Pancreas (tissue), 10 donors: ENCODE measurements at regions not wholly inside any gene's neighbourhood (a gene's known extent, or its start where the extent isn't known, plus 50 kb on each side); places are given as distances from the start of the nearest gene placed in this dataset.
A peak's percentile ranks its signal among the peaks of the same experiment; 100 is the strongest.

ENCODE experiments used
- ATAC-seq, 4 donors: fragments of 200-7000 bp; cut with Tn5 transposase; one replicate each; pipeline versions ENCODE4 v1.8.0 to v1.9.1; 2020; ENCODE audit warnings: mild to moderate bottlenecking in 4 of 4, moderate library complexity in 4 of 4
- DNase-seq, 6 donors: peaks; one replicate each; pipeline ENCODE4 v3.0.0-alpha.2; 2020
- FAIRE-seq: peaks from 2 replicates; lab custom pipeline; 2012; peaks lifted over from hg19 to GRCh38; lab: Jason Lieb, UNC
- H3K27ac ChIP-seq, 4 donors: fragments of 200-600 bp; sonication (generic); 1 replicate in 3 of 4; 2 replicates in 1 of 4; pipeline versions ENCODE4 v1.5.0 to v1.8.0; 2020
- H3K27me3 ChIP-seq, 4 donors: fragments of 200-600 bp; one replicate each; pipeline ENCODE4 v1.8.0; 2021
- H3K36me3 ChIP-seq, 3 donors: fragments of 200-600 bp; sonication (generic) in 1 of 3; one replicate each; pipeline versions ENCODE4 v1.5.0 to v1.8.0; 2020 to 2021
- H3K4me1 ChIP-seq, 3 donors: fragments of 200-600 bp; one replicate each; pipeline ENCODE4 v1.8.0; 2021
- H3K4me3 ChIP-seq, 4 donors: fragments of 200-600 bp; sonication (generic) in 2 of 4; one replicate each; pipeline versions ENCODE4 v1.5.0 to v1.8.0; 2020 to 2021
- H3K9me3 ChIP-seq, 4 donors: fragments of 200-600 bp; one replicate each; pipeline ENCODE4 v1.8.0; 2021
- whole genome bisulfite sequencing, 2 donors: extraction: QIAGEN DNeasy Blood & Tissue Kit; methylation state at CpG; one replicate each; pipeline ENCODE4 v1.1.7; 2013; 5-methylcytosine and 5-hydroxymethylcytosine counted together
- intact Hi-C, 3 donors: fragments of 100-400 bp; cut with DNase I; formaldehyde crosslinking; loops; one replicate each; pipeline versions ENCODE4 v1.11.1 to v1.14.2; 2022
- TF ChIP-seq, protein P1 (sequence below), 4 donors: fragments of 200-600 bp; sonication (generic) in 3 of 4; IDR thresholded peaks; one replicate each; pipeline versions ENCODE4 v1.5.0 to v1.8.0; 2021; ENCODE audit warnings: antibody characterized with exemption in 4 of 4
- donor health status: healthy with polysubstance abuse.
- donor health status: DM: no; HTN: no; CAD: no; lungs with moderate emphysema.
- donor health status: DM: no; HTN: no; CAD: no.
- donor health status: control.
- donor health status: control.
- donor health status: Bipolar disorder and iron deficiency.
- donor health status: DM: yes; HTN: yes; CAD: no.
- donor health status: DM: no; HTN: no; CAD: no.
- donor health status: DM: no; HTN: no; CAD: no.
- donor health status: DM: yes; HTN: yes; CAD: no.

- Histone ChIP-seq H3K9me3 (no peaks in the 10 kb centered on the region), H3K4me3 (no peak overlapping the region), H3K27me3 (no peaks in the 10 kb centered on the region), H3K4me1 (peaks cover 36 to 54% (median 42%) of the 10 kb centered on the region in 3 donors), H3K36me3 (no peaks in the 10 kb centered on the region), H3K27ac (no peak overlapping the region)
- DNase-seq (no peak), ATAC-seq (no peak), FAIRE-seq (no peak)
- intact Hi-C loops: no loop called here
- TF ChIP-seq, protein P1, sequence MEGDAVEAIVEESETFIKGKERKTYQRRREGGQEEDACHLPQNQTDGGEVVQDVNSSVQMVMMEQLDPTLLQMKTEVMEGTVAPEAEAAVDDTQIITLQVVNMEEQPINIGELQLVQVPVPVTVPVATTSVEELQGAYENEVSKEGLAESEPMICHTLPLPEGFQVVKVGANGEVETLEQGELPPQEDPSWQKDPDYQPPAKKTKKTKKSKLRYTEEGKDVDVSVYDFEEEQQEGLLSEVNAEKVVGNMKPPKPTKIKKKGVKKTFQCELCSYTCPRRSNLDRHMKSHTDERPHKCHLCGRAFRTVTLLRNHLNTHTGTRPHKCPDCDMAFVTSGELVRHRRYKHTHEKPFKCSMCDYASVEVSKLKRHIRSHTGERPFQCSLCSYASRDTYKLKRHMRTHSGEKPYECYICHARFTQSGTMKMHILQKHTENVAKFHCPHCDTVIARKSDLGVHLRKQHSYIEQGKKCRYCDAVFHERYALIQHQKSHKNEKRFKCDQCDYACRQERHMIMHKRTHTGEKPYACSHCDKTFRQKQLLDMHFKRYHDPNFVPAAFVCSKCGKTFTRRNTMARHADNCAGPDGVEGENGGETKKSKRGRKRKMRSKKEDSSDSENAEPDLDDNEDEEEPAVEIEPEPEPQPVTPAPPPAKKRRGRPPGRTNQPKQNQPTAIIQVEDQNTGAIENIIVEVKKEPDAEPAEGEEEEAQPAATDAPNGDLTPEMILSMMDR (IDR thresholded peaks at IDR 0.05): no peak
- WGBS, 2 donors: 72 to 77% methylated on average over 4 of the region's 4 CpGs
Measured at GRCh38 chr11:129319751-129320150, 55.9 kb upstream of the BARX2 start.

DNA sequence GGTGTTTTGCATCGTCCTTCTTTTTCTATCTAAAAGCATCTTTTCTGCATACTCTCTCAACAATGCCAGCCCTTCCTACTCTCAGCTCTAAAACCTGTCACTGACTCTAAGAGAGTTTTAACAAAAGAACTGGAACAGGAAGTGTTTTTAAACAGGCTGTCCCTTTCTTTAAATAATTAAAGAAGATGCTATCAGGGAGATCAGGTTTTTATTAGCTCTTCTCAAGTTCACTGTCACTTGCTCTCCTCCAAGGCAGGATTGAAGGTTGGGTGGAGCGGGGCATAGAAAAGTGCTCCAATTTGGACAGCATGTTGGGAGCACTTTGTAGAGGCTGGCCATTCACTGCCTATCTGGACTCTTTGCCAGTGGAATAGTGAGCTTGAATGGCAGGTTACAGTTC lies 56.4 kb upstream of the BARX2 start:
- FAIRE-seq: no peak
- 91 to 94% methylated on average over 2 of the region's 2 CpGs for WGBS, 2 donors
- H3K27ac ChIP-seq: no peak overlapping the region

DNA sequence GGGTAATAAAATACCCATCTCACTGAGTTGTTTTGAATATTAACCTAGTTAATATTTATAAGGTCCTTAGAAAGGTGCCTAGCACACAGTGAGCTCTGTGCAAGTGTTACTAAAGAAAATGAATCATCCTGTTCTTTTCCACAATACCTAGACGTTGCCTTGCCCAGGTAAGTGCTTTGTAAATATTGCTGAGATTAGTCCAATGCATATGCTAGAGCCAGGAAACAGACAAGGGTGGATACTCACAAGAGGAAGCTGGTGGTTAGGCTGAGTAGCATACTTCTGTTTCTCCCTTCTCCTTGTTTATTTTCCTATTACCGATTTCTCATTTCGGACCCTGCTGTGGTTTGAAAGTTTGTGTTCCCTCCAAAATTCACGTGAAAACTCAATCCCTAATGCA lies 58.1 kb upstream of the BARX2 start:
- H3K36me3 ChIP-seq: no peaks in the 10 kb centered on the region
- ATAC-seq (peak; percentile 51 to 62 (median 56)), FAIRE-seq (no peak), DNase-seq (peak in 1 of 6 donors; percentile 25)
- H3K9me3 ChIP-seq: no peaks in the 10 kb centered on the region
- peaks cover 18 to 44% (median 40%) of the 10 kb centered on the region in 3 donors for H3K4me1 ChIP-seq
- intact Hi-C loops: no loop called here
- TF ChIP-seq, protein P1 (IDR thresholded peaks at IDR 0.05): no peak
- peak overlapping the region in 3 of 4 donors; percentile 27 to 83 (median 55) for H3K27ac ChIP-seq
- no peaks in the 10 kb centered on the region for H3K27me3 ChIP-seq
- no peak overlapping the region for H3K4me3 ChIP-seq
- 42 to 43% methylated on average over 4 of the region's 4 CpGs for WGBS, 2 donors

More for the DNA sequence above, 56.4 kb upstream of the BARX2 start:
- TF ChIP-seq, protein P1 (IDR thresholded peaks at IDR 0.05): no peak
- intact Hi-C loops: no loop called here
- Histone ChIP-seq H3K4me3 (no peak overlapping the region), H3K36me3 (no peaks in the 10 kb centered on the region), H3K27me3 (no peaks in the 10 kb centered on the region), H3K9me3 (no peaks in the 10 kb centered on the region), H3K4me1 (peaks cover 31 to 52% (median 44%) of the 10 kb centered on the region in 3 donors)
- DNase-seq (no peak), ATAC-seq (no peak)

DNA sequence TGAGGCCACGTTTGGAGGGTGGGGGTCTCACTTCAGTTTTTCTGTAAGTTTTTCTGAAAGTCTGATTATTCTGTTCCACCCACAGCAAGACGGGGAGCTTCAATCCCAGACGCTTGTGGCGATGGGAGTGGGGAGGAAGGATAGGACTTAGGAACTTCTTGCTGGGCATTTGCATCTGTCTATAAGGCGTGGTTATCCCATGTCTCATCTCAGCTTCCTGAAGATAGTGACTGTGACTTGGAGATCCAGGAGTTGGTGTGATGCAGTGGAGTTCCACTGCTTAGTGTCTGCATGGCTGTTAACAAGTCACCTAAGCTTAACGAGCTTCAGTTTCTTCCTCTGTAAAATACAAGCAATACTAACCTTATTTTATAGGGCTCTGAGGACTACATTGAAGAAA lies 58.9 kb upstream of the BARX2 start:
- ATAC-seq (no peak), DNase-seq (no peak), FAIRE-seq (no peak)
- H3K27me3 ChIP-seq: no peaks in the 10 kb centered on the region
- H3K27ac ChIP-seq: peak overlapping the region in 3 of 4 donors; percentile 75 to 83 (median 81)
- WGBS, 2 donors: 85 to 86% methylated on average over 6 of the region's 6 CpGs
- H3K4me1 ChIP-seq: peaks cover 18 to 43% (median 40%) of the 10 kb centered on the region in 3 donors
- intact Hi-C loops: no loop called here
- TF ChIP-seq, protein P1 (IDR thresholded peaks at IDR 0.05): no peak
- H3K36me3 ChIP-seq: no peaks in the 10 kb centered on the region
- no peaks in the 10 kb centered on the region for H3K9me3 ChIP-seq
- H3K4me3 ChIP-seq: no peak overlapping the region

DNA sequence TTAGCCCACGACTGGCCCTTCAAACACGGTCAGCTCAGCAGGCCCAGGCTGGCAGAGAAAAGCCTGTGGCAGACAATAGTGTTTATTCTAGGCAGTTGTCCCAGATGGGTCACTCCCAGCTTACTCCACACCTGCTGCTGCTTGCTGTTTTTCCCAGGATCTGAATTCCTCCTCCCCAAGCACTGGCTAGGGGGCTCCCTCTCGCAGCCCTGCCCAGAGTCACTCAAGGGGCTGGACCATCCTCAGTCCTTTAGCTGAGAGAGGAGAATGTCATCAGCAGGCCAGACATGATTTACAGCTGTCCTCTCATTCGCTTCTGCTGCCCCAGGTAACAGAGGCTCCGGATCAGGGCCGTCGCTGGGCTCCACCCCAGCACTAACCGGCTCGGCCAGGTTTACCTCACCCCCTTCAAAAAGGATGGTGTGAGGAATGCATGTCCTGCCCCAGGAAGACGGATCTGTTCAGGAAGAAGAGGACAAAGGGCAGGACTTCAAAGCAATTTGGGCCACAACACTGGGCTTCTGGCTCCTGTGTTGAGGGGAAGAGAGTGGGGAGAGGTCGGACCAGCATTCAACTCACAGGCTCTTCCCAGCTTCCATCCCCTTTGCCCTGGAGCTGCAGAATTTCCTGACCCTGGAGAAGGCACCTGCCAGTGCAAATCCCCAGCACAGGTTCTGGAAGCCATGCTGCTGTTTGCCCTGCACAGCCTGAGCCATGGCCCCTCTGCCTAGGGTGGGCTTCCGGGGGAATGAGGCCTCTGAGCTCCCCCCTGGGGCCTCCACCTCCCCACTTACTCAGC lies 59.7 kb upstream of the BARX2 start:
- Histone ChIP-seq H3K27ac (peak overlapping the region; percentile 53 to 83 (median 78)), H3K36me3 (no peaks in the 10 kb centered on the region), H3K4me3 (no peak overlapping the region), H3K4me1 (peaks cover 18 to 43% (median 40%) of the 10 kb centered on the region in 3 donors), H3K9me3 (no peaks in the 10 kb centered on the region), H3K27me3 (no peaks in the 10 kb centered on the region)
- ATAC-seq (peak; percentile 87 to 92 (median 88)), DNase-seq (peak; percentile 73 to 87 (median 84)), FAIRE-seq (no peak)
- 25 to 27% methylated on average over 12 of the region's 12 CpGs for WGBS, 2 donors
- intact Hi-C loops: no loop called here
- TF ChIP-seq, protein P1 (IDR thresholded peaks at IDR 0.05): no peak
